ENCODE measurements at regions not wholly inside any gene's neighbourhood (a gene's known extent, or its start where the extent isn't known, plus 50 kb on each side); places are given as distances from the start of the nearest gene placed in this dataset.

DNA sequence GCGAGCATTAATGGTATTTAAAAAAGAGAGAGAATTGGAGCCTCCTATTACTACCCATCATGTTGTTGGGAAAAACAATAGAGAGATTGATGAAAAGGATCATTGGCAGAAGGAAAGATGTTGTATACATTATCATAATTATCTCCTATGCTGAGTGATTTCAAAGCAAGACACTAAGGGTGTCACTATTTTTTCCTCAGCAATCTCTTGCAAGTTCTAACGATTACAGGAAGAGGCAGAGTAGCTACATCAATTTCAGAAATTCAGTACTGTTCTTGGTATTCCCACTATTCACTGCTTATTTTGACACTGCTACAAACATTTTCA, 891.2 kb downstream of the C6orf118 start:
- Histone ChIP-seq H3K4me1 (ENCODE audit: control insufficient read depth, insufficient read depth, low read depth, low read length) (no peaks in the 10 kb centered on the region), H4K8ac (ENCODE audit: low read length) (no peak overlapping the region), H3K4me2 (ENCODE audit: low read length, poor library complexity, severe bottlenecking) (no peak overlapping the region), H3K27me3 (ENCODE audit: control insufficient read depth in 1 of 2, insufficient read depth in 1 of 2, low read length in 2 of 2) (no peaks in the 10 kb centered on the region), H3K36me3 (ENCODE audit: control insufficient read depth in 1 of 2, insufficient read depth in 2 of 2, low read depth in 1 of 2, low read length in 2 of 2) (no peaks in the 10 kb centered on the region), H2BK15ac (ENCODE audit: low read depth, poor library complexity, severe bottlenecking) (no peak overlapping the region), H2BK120ac (ENCODE audit: low read depth, low read length) (no peak overlapping the region), H3K14ac (ENCODE audit: low read length in 2 of 2) (no peak overlapping the region), H4K91ac (ENCODE audit: low read length) (no peak overlapping the region), H3K4ac (ENCODE audit: low read depth in 1 of 2, low read length in 2 of 2) (no peak overlapping the region), H2BK5ac (ENCODE audit: low read depth, low read length, poor library complexity, severe bottlenecking) (no peak overlapping the region), H3K27ac (ENCODE audit: low read length, poor library complexity, severe bottlenecking) (no peak overlapping the region), H3K23ac (ENCODE audit: low read length in 2 of 2) (no peak overlapping the region), H3K9ac (ENCODE audit: low read length) (no peak overlapping the region), H3K79me1 (replicated peaks; ENCODE audit: low read length, poor library complexity, severe bottlenecking) (no peaks in the 10 kb centered on the region), H2AK5ac (ENCODE audit: low read length, severe bottlenecking) (no peak overlapping the region), H3K9me3 (ENCODE audit: control insufficient read depth, low read length) (peaks cover 6% of the 10 kb centered on the region), H2BK12ac (ENCODE audit: low read length in 2 of 2) (no peak overlapping the region), H3K4me3 (ENCODE audit: insufficient read depth in 1 of 2, low read depth in 1 of 2, low read length in 2 of 2) (no peak overlapping the region), H2AFZ (ENCODE audit: low read depth, low read length) (no peak overlapping the region), H3K18ac (ENCODE audit: low read depth in 1 of 2, low read length in 2 of 2) (no peak overlapping the region)
- DNase-seq = no peak
- WGBS = 87% methylated on average over 1 of the region's 2 CpGs

- Histone ChIP-seq H3K9me3 (ENCODE audit: control insufficient read depth, low read length) (peaks cover 5% of the 10 kb centered on the region), H3K23ac (ENCODE audit: low read length in 2 of 2) (no peak overlapping the region), H2BK12ac (ENCODE audit: low read length in 2 of 2) (no peak overlapping the region), H4K8ac (ENCODE audit: low read length) (no peak overlapping the region), H3K4me1 (ENCODE audit: control insufficient read depth, insufficient read depth, low read depth, low read length) (no peaks in the 10 kb centered on the region), H2BK15ac (ENCODE audit: low read depth, poor library complexity, severe bottlenecking) (no peak overlapping the region), H3K4me2 (ENCODE audit: low read length, poor library complexity, severe bottlenecking) (no peak overlapping the region), H3K79me1 (replicated peaks; ENCODE audit: low read length, poor library complexity, severe bottlenecking) (no peaks in the 10 kb centered on the region), H3K4me3 (ENCODE audit: insufficient read depth in 1 of 2, low read depth in 1 of 2, low read length in 2 of 2) (no peak overlapping the region), H2BK5ac (ENCODE audit: low read depth, low read length, poor library complexity, severe bottlenecking) (no peak overlapping the region), H2BK120ac (ENCODE audit: low read depth, low read length) (no peak overlapping the region), H2AFZ (ENCODE audit: low read depth, low read length) (no peak overlapping the region), H3K36me3 (ENCODE audit: control insufficient read depth in 1 of 2, insufficient read depth in 2 of 2, low read depth in 1 of 2, low read length in 2 of 2) (no peaks in the 10 kb centered on the region), H3K4ac (ENCODE audit: low read depth in 1 of 2, low read length in 2 of 2) (no peak overlapping the region), H4K91ac (ENCODE audit: low read length) (no peak overlapping the region), H3K18ac (ENCODE audit: low read depth in 1 of 2, low read length in 2 of 2) (no peak overlapping the region), H3K27ac (ENCODE audit: low read length, poor library complexity, severe bottlenecking) (no peak overlapping the region), H3K14ac (ENCODE audit: low read length in 2 of 2) (no peak overlapping the region), H2AK5ac (ENCODE audit: low read length, severe bottlenecking) (no peak overlapping the region), H3K27me3 (ENCODE audit: control insufficient read depth in 1 of 2, insufficient read depth in 1 of 2, low read length in 2 of 2) (no peaks in the 10 kb centered on the region), H3K9ac (ENCODE audit: low read length) (no peak overlapping the region)
- 75% methylated on average over 2 of the region's 4 CpGs for WGBS
- DNase-seq = no peak
Observed at GRCh38 chr6:164417537-164418261, 891.7 kb downstream of the C6orf118 start.

DNA sequence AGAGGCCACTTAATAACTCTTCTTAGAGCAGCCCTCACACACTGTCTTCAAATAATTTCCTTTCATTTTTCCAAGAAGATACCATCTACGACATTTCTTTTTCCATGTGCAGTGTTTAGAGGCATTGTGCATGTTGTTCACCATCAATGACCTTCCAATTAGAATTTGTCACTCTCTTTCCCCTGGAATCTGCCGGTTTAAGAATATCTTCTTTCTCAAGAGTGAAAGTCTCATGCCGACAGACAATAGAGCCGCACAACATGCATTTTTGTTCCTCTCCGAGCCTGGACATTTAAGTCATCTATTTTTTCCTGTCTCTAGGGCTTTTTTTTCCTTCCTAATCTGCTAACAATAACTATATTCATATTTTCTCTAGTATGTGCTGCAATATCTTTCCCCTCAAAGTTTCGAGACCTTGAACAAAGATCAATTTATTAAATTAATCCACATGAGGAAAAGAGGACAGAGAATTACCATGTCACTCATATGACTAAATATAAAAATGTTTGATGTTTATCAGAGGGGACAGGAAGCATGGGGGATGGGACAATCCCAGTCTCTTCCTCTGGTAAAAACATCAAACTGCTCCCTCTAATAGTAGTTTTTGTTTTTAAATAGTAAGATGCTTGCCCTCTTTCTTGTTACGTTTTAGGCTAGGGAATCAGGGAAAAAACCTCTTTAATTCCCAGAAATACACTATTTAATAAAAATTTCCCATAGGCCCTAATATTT, 893.4 kb downstream of the C6orf118 start:
- Histone ChIP-seq H2BK120ac (ENCODE audit: low read depth, low read length) (no peak overlapping the region), H2BK5ac (ENCODE audit: low read depth, low read length, poor library complexity, severe bottlenecking) (no peak overlapping the region), H2AK5ac (ENCODE audit: low read length, severe bottlenecking) (no peak overlapping the region), H3K23ac (ENCODE audit: low read length in 2 of 2) (no peak overlapping the region), H2BK12ac (ENCODE audit: low read length in 2 of 2) (no peak overlapping the region), H2BK15ac (ENCODE audit: low read depth, poor library complexity, severe bottlenecking) (no peak overlapping the region), H3K36me3 (ENCODE audit: control insufficient read depth in 1 of 2, insufficient read depth in 2 of 2, low read depth in 1 of 2, low read length in 2 of 2) (no peaks in the 10 kb centered on the region), H3K9me3 (ENCODE audit: control insufficient read depth, low read length) (no peaks in the 10 kb centered on the region), H3K4me2 (ENCODE audit: low read length, poor library complexity, severe bottlenecking) (no peak overlapping the region), H4K8ac (ENCODE audit: low read length) (no peak overlapping the region), H3K4ac (ENCODE audit: low read depth in 1 of 2, low read length in 2 of 2) (no peak overlapping the region), H3K79me1 (replicated peaks; ENCODE audit: low read length, poor library complexity, severe bottlenecking) (no peaks in the 10 kb centered on the region), H3K18ac (ENCODE audit: low read depth in 1 of 2, low read length in 2 of 2) (no peak overlapping the region), H3K9ac (ENCODE audit: low read length) (peak overlapping the region; percentile 59), H3K4me1 (ENCODE audit: control insufficient read depth, insufficient read depth, low read depth, low read length) (no peaks in the 10 kb centered on the region), H3K14ac (ENCODE audit: low read length in 2 of 2) (no peak overlapping the region), H3K4me3 (ENCODE audit: insufficient read depth in 1 of 2, low read depth in 1 of 2, low read length in 2 of 2) (peak overlapping the region in 1 of 2 experiments; percentile 64), H3K27ac (ENCODE audit: low read length, poor library complexity, severe bottlenecking) (no peak overlapping the region), H3K27me3 (ENCODE audit: control insufficient read depth in 1 of 2, insufficient read depth in 1 of 2, low read length in 2 of 2) (no peaks in the 10 kb centered on the region), H2AFZ (ENCODE audit: low read depth, low read length) (no peak overlapping the region), H4K91ac (ENCODE audit: low read length) (no peak overlapping the region)
- WGBS = 79% methylated on average over 5 of the region's 7 CpGs
- no peak for DNase-seq

DNA sequence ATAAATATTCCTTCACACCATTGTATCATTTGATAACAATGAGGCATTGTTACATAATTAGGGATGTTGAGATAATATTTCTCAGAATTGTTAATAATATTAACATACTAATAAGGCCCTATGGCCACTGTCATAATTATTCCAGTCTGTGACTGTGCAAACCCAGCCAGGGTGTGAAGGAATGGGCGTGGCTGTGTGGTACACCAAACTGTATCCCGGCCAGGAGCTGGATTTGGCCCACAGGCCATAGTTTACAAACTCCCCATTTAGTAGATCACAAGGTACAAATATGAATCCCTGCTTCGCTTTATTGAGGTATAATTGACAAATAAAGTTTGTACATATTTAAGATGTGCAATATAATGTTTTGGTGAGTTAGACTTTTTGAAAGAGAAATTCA, 894.7 kb downstream of the C6orf118 start:
- 78% methylated on average over 2 of the region's 3 CpGs for WGBS
- H2BK15ac ChIP-seq (ENCODE audit: low read depth, poor library complexity, severe bottlenecking) = no peak overlapping the region
- no peaks in the 10 kb centered on the region for H3K79me1 ChIP-seq (replicated peaks; ENCODE audit: low read length, poor library complexity, severe bottlenecking)
- no peak overlapping the region for H2BK120ac ChIP-seq (ENCODE audit: low read depth, low read length)
- H3K4me3 ChIP-seq (ENCODE audit: insufficient read depth in 1 of 2, low read depth in 1 of 2, low read length in 2 of 2) = no peak overlapping the region
- H2AK5ac ChIP-seq (ENCODE audit: low read length, severe bottlenecking) = no peak overlapping the region
- H4K91ac ChIP-seq (ENCODE audit: low read length) = no peak overlapping the region
- H4K8ac ChIP-seq (ENCODE audit: low read length) = no peak overlapping the region
- H3K23ac ChIP-seq (ENCODE audit: low read length in 2 of 2) = no peak overlapping the region
- H3K9ac ChIP-seq (ENCODE audit: low read length) = no peak overlapping the region
- no peaks in the 10 kb centered on the region for H3K4me1 ChIP-seq (ENCODE audit: control insufficient read depth, insufficient read depth, low read depth, low read length)
- H3K36me3 ChIP-seq (ENCODE audit: control insufficient read depth in 1 of 2, insufficient read depth in 2 of 2, low read depth in 1 of 2, low read length in 2 of 2) = no peaks in the 10 kb centered on the region
- H2BK12ac ChIP-seq (ENCODE audit: low read length in 2 of 2) = no peak overlapping the region
- no peak overlapping the region for H2BK5ac ChIP-seq (ENCODE audit: low read depth, low read length, poor library complexity, severe bottlenecking)
- no peak overlapping the region for H2AFZ ChIP-seq (ENCODE audit: low read depth, low read length)
- H3K9me3 ChIP-seq (ENCODE audit: control insufficient read depth, low read length) = no peaks in the 10 kb centered on the region
- H3K4me2 ChIP-seq (ENCODE audit: low read length, poor library complexity, severe bottlenecking) = no peak overlapping the region
- DNase-seq = no peak
- H3K4ac ChIP-seq (ENCODE audit: low read depth in 1 of 2, low read length in 2 of 2) = no peak overlapping the region
- H3K18ac ChIP-seq (ENCODE audit: low read depth in 1 of 2, low read length in 2 of 2) = no peak overlapping the region
- H3K27ac ChIP-seq (ENCODE audit: low read length, poor library complexity, severe bottlenecking) = no peak overlapping the region
- H3K27me3 ChIP-seq (ENCODE audit: control insufficient read depth in 1 of 2, insufficient read depth in 1 of 2, low read length in 2 of 2) = no peaks in the 10 kb centered on the region
- no peak overlapping the region for H3K14ac ChIP-seq (ENCODE audit: low read length in 2 of 2)
